Stimulated activated CD8-positive, alpha-beta memory T cell treated with anti-CD3 and anti-CD28 coated beads, Interleukin-7, amount 100 ng/mL, for 4 hours (primary cell): ENCODE measurements at regions not wholly inside any gene's neighbourhood (a gene's known extent, or its start where the extent isn't known, plus 50 kb on each side); places are given as distances from the start of the nearest gene placed in this dataset.

Source experiments
- DNase-seq, 2 donors: peaks; one replicate each; pipeline ENCODE4 v3.0.0-alpha.2; 2020; ENCODE audit warnings: low read depth in 2 of 2

- DNase-seq: no peak
Observed at GRCh38 chr7:80347173-80347572, 164.7 kb downstream of the GNAT3 start.

DNA sequence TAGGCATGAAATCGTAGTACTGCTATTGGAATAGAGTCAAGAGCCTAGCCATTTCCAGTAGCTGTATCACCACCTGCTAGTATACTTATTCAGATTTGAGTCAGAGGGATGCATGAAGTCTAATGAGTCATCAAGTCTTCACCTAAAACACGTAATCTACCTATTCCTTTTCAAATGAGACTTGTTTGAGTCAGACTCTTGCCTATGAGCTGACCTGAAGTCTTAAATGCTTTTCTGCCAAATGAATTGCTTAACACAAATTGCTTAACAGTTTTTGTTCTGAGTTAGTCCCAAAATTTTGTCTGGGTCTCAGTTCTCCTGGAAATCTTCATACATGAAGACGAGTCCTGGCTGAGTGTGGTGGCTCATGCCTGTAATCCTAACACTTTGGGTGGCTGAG is 165.2 kb downstream of the GNAT3 start:
- DNase-seq: no peak

GRCh38 chr7:80335511-80336231 is 176.2 kb downstream of the GNAT3 start:
- no peak for DNase-seq

GRCh38 chr7:80334908-80335307 is 177.0 kb downstream of the GNAT3 start:
- no peak for DNase-seq

DNA sequence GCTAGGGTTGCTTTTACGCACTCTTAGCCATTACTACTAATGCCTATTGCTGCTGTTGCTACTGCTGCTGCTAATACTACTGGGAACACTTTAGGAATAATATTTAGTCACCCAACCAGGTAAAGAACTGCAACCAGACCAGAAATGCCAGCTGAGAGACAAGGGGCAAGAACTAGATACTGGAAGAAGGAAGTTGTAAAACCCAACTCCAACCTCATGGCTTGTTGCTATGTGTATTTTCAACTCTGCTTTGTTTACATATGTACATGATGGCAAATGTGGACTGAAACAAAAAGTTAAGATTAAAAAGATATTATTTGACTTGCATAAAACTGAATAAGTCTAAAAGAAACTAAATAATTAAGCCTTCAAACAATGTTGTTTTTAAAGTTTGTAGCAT is 177.7 kb downstream of the GNAT3 start:
- DNase-seq: no peak

DNA sequence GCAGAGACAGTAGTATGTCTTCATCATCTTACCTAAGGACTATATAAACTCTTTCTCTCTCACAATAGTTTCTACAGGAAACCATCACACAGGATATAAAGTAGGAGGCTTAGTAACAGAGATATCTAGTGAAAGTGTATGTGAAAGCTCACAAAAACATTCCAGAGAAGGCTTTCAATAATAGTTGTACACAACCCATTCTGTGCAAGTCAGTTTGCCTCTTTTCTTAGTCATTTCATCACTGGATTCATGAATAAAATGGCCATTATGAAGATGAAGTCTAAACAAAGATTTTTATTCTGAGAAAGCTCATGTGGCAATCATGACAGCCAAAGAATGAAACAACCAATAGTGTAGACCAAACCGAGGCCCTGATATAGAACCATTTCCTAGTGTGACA is 178.8 kb downstream of the GNAT3 start:
- DNase-seq: no peak

- no peak for DNase-seq
Observed at GRCh38 chr7:80330434-80330833, 181.4 kb downstream of the GNAT3 start.

GRCh38 chr7:80324032-80324431 is 187.8 kb downstream of the GNAT3 start:
- no peak for DNase-seq

GRCh38 chr7:80319461-80319860 is 184.8 kb downstream of the GNAI1 start:
- DNase-seq: no peak

DNA sequence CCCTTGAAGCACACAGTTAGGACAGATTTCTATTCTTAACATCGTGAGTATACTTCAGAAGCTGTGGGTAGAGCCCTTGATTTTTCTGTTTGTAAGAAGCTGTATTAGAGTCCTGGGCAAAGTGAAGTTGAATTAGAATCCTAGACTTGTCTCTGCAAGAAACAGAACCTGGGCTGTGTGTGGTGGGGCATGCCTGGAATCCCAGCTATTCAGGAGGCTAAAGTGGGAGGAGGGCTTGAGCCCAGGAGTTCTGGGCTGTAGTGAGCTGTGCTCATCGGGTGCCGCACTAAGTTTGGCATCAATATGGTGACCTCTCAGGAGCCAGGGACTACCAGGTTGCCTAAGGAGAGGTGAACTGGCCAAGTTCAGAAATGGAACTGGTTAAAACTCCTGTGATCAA is 183.4 kb downstream of the GNAI1 start:
- DNase-seq: no peak

DNA sequence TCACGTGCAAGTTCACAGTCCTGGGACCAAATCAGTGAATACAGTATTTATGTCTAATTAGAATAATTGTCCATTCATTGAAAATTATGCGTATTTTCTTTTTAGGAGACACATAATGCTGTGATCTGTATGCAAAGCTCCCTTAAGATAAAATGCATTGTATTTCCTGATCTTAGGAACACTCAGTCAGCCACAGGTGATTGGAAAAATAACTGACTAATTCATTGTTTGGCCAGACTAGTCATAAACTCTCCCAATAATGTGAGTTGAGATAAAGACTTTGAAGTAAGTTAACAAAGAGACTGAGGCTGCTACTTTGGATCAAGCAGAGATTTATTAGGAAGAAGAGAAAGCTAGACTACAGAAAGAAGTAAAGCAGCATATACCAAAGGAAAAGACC is 182.2 kb downstream of the GNAI1 start:
- no peak for DNase-seq

DNA sequence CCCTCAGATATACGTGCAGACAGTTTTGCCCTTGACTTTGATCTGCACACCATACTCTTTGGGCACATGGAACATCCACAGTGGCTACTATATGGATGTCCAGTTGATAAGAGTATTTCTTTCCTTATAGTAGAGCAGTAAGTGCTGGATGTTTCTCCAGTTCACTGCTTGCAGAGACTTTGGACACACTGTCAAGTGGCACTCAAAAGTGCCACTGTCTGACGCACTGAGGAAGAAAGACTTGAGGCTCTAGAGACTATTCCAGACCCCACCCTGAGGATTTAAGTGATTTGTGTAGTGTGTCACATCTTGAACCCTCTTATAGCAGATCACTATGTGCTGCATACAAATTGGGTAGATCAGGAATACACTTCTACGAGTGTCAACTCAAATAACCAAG is 179.1 kb downstream of the GNAI1 start:
- DNase-seq: no peak

GRCh38 chr7:80313067-80313626 is 178.5 kb downstream of the GNAI1 start:
- no peak for DNase-seq

DNA sequence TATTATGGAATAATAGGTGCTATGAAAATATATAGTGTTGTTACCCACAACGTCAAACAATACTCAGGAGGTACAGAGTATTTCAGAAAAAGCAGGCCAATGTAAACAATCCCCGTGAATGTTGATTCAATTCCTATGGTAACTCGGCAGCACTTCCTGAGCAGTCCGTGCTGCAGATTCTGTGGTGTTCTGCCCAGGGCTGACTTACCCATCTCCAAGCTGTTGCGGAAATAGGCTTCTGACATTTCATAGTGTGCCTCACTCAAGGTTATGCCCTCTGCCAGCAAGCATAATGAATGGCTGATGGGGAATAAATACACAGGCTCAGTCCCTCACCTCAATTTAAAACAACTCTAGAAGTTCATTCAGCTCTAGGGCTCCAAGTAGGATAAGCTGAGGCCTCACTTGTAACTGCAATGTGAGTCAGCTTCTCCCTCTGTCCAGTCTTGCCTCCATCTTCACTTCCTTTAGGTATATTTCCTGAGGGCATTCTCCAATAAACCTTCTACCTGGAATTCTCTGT is 177.6 kb downstream of the GNAI1 start:
- DNase-seq: no peak

- DNase-seq: no peak
Observed at GRCh38 chr7:80311313-80311712, 176.7 kb downstream of the GNAI1 start.

GRCh38 chr7:80309971-80310549 is 175.4 kb downstream of the GNAI1 start:
- peak in 1 of 2 donors; percentile 9 for DNase-seq

DNA sequence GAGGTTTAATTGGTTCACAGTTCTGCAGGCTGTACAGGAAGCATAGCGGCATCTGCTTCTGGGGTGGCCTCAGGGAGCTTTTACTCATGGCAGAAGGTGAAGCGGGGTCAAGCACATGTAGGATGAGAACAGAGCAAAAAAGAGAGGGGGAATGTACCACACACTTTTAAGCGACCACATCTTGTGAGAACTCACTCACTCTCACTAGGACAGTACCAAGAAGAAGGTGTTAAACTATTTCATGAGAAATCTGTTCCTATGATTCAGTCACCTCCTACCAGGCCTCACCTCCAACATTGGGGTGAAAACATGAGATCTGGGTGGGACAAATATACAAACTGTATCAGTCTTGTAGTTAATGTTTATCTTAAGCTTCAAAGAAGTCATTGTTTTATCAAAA is 174.7 kb downstream of the GNAI1 start:
- no peak for DNase-seq

DNA sequence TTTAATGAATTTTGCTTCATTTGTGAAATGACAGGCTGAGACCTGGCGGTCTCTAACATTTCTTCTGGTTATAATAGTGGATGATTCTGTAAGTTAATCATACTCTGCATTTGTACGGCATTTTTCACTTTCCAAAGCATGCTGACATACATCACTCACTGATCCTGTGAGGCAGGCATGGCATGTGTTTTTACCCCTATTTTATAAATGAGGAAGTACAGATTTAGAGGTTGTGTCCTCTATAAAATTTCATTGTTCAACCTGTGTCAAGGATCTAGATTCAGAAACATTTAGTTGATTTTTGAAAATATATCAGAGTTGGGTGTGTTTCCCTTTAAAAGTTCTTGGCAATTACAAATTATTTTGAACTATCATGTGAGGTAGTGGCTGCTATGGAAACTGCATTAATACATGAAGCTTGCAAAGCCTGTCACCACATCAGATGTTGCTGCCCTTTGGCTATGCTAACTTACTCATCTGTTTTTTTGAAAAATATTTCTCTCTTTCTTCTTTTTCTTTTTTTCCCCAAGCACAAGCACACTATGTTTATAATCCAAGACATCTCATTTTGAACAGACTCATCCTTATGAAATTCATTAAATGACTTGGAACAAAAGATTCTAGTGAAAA is 172.7 kb downstream of the GNAI1 start:
- DNase-seq: no peak

DNA sequence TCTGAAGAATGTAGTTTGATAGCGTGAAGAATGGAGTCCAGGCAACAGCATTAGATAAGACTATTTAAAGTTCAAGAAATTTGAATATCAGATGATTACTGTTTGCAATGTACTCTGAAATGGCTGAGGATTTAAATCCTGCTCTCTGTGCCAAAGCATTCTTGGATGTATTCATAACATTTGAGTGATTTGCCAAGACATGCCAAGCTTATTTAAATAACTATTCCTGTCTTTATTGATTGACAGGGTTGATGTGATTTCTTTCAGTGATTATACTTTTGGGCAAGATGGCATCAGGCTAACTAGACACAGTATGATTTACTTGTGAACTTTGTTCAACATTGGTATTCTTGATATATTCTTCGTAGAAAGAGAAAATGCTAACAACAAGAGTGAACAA is 168.7 kb downstream of the GNAI1 start:
- no peak for DNase-seq

DNA sequence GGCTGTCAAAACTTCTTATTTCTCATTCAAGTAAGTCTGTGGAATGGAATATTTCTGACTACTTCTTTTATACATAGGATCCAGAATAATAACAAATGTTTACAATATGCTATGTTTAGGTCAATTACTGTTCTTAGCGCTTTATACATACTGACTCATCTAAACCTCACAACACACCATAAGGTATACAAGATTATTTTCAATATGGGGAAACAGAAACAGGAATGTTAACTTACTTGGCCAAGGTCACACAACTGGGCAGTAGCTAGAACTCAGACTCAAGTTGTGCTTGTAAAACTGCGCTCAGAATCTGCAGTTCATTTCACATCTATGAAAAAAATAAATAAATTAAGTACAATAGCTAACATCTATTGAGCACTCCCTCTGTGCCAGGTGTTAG is 168.0 kb downstream of the GNAI1 start:
- no peak for DNase-seq

DNA sequence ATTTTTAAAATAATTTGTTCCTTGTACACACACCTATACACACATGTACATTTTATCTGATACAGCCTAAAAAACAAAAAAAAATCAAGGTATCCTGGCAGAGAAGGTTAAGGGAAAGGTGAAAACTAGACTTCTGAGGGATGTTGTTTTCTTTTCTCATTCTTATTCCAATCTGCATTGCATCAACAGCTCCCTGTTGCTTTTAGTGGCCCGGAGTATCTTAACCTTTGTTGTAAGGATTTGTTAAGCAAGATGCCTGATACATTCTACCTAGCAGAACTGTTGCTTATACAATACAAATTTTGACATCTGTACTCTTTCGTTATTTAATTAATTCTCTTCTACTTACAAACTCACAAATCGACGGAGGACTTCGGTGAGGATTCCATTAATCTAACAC is 167.4 kb downstream of the GNAI1 start:
- DNase-seq: no peak

GRCh38 chr7:80298201-80298600 is 163.6 kb downstream of the GNAI1 start:
- no peak for DNase-seq

DNA sequence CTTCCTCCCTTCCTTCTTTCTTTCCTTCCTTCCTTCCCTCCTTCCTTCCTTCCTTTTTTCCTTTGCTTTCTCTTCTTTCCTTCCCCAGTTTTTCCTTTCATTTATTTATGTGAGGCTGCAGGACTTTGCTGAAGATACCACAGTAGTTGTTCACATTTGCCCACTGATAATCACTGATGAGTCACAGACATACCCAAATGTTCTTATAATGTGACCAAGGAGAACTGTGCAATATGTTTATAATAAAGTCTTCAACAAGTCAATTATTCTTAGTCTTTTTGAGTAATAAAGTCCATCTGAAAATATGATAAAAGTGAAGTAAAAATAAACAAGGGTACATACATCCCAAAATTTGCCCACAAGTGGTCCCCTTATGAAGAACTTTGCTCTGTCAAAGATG is 159.7 kb downstream of the GNAI1 start:
- no peak for DNase-seq
